ENCODE measurements at regions not wholly inside any gene's neighbourhood (a gene's known extent, or its start where the extent isn't known, plus 50 kb on each side); places are given as distances from the start of the nearest gene placed in this dataset.

- no peak for DNase-seq (ENCODE audit: low read depth)
Observed at GRCh38 chr1:209430107-209430506, 153.4 kb upstream of the CAMK1G start.

DNA sequence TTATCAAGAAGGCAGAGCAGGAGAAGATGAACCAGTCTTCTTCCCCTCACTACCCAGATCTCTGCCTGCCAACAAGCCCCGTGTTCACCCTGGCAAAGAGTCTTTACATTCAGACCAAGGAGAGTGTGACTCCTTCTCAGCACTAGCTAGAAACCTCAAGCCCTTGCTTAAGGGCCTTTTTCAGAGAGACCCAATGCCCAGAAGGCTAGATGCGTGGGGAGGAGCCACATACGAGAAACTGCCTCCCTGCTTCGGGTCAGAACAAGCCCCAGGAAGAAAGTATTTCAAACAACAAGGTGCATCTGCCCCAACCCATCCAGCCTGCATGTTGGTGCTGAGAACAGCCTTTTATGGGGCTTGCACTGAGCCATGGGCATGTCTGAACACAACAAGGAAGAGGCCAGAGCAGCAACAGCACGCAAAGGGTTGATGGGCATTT lies 152.7 kb upstream of the CAMK1G start:
- no peak for DNase-seq (ENCODE audit: low read depth)

- DNase-seq (ENCODE audit: low read depth), result no peak
Observed at GRCh38 chr1:209431402-209431801, 152.1 kb upstream of the CAMK1G start.

DNA sequence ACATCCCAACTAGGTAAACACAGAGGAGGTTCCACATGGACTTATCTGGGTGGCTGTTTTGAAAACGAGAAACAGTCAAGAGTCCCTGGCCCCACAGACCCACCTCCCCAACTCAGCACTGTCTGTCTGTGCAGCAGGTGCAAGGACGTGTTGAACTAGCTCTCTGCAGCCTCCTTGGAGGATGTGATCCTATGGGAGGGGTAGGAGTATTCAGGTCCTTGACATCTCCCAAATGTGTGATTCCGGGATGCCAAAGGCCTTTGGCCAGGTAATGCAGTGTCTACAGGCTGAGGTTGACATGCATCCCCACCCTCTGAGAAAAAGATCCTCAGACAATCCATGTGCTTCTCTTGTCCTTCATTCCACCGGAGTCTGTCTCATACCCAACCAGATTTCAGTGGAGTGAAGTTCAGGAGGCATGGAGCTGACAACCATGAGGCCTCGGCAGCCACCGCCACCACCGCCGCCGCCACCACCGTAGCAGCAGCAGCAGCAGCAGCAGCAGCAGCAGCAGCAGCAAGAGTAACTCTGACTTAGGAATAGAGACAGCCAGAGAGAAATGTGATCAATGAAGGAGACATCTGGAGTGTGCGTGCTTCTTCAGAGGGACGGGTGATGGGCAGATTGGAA lies 151.6 kb upstream of the CAMK1G start:
- DNase-seq (ENCODE audit: low read depth), result no peak

- DNase-seq (ENCODE audit: low read depth), result no peak
Observed at GRCh38 chr1:209432443-209432825, 151.1 kb upstream of the CAMK1G start.

DNA sequence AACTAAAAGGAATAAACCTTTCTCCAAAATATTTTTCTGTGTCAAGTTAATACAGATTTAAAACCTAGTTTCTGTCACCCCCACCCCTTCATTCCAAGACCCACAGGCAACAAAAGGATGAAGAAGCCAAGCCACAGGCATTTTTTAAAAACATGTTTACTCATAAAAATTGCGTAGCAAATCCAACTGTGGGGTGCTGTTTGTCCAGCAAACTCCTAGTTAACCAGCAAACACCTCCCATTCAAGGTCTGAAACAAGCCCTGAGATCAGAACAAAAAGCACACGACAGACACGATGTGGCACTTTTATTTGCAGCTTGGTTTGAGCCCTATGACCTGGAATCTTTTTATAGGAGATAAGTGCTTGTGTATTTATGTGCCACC lies 149.9 kb upstream of the CAMK1G start:
- DNase-seq (ENCODE audit: low read depth), result no peak

GRCh38 chr1:209434066-209434465 lies 149.4 kb upstream of the CAMK1G start:
- DNase-seq (ENCODE audit: low read depth), result no peak

- DNase-seq (ENCODE audit: low read depth), result no peak
Observed at GRCh38 chr1:209434631-209435217, 148.8 kb upstream of the CAMK1G start.

DNA sequence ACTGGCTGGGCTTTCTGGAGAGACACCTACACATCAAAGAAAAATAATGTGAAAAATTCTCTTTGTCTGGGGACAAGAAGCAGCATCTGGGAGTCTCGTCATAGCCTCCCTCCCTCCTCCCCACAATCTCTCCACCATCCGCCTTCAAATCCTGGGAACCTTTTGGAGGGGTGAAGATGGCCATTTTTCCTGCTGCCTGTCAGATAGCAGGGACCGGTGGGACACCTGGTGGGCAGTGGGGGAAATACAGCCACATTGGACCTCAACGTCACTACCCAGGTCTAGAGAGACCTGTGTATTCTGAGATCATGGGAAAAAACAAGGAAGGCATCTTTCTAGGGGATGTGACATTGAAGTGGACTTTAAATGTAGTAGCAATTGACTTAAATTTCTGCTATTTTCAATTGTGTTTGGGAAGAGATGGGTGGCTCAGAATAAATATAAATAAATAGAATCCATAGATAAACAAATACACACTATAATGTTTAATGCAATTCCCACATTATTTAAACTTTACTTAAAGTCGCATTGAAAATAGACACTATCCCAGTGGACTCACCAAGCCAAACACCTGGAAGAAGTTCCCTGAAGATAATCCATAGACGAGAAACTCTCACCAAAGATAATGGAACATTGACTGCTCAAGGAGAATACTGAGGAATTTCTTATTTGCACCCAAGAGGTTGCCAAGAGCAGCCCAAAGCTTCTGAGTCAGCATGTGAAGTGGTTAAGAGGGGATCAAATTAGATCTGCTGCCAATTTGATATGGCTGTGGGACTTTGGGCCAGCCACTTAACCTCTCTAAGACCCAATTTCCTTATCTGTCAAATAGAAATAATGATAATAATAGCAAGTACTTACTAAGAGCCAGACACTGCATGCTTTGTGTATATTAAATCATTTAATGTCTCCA lies 147.6 kb upstream of the CAMK1G start:
- peak; percentile 65 for DNase-seq (ENCODE audit: low read depth)

- DNase-seq (ENCODE audit: low read depth), result no peak
Observed at GRCh38 chr1:209439828-209440227, 143.7 kb upstream of the CAMK1G start.

DNA sequence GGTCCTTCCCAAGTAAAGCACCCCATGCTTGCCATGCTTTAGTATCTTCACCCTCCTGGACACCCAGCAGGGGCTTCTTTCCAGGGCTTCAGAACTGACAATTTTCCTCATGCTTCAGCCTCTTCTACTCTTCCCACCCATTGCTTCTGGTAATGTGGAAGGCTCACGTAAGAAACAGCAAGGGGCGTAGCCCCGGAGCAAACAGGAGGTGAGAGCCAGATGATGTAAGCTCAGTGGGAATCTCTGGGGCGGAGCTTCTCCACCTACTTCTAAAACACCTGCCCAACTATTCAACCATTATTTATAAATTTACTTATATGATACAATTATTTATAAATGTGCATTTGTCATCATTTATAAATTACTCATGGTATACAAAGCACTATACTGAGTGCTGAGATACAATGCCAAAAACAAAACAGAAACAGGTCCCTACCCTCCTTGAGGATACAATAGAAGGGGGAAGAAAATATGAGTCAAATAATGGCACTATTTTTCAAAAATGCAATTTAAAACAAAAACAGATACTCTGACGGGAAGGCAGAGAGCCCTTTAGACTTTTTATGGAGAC lies 140.1 kb upstream of the CAMK1G start:
- DNase-seq (ENCODE audit: low read depth), result no peak

DNA sequence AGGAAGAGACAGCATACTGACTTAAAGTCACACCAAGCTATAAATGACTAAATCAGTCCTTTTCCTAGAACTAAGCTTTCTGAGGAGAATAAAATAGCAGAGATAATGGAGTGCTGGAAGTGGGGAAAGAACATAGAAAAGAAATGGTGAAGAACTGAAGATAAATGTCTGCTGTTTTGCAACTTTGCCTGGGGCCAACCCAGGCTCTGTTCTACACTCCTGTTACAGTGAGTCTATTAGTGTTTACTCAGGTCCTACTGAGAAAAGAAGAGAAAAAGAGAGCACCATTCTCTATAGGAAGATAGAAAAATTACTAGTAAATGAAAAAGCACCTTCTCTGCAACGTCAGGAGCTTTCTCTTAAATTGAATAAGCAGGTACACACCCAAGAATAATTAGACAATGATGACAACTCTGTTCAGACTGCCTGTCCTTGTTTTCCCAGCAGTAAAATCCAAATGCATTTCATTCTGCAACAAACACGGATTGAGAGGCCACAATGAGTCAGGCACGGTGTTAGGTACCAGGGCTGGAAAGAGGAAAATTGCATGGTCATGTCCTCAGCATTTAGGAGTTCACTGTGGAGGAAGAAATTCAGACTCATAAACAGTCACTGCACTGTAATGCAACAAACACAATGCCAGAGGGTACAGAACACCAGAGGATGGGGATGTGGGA lies 139.4 kb upstream of the CAMK1G start:
- no peak for DNase-seq (ENCODE audit: low read depth)

GRCh38 chr1:209444961-209445360 lies 138.6 kb upstream of the CAMK1G start:
- no peak for DNase-seq (ENCODE audit: low read depth)

GRCh38 chr1:209445576-209445975 lies 137.9 kb upstream of the CAMK1G start:
- DNase-seq (ENCODE audit: low read depth), result no peak

DNA sequence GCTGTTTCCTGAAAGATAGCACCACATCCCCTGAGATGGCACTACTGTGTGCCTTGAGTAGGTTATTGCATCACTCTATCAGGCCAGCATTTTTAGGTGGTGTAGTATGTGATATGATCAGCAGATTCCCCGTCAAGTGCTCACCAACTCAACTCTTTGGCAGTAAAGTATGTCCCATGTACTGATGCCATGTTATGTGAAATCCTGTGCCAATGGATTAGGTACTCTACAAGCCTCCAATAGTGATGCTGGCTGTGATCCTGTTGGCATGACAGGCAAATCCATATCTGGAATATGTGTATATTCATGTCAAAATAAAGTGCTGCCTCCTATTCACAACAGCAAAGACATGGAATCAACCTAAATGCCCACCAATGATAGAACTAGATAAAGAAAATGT lies 137.2 kb upstream of the CAMK1G start:
- DNase-seq (ENCODE audit: low read depth), result no peak

DNA sequence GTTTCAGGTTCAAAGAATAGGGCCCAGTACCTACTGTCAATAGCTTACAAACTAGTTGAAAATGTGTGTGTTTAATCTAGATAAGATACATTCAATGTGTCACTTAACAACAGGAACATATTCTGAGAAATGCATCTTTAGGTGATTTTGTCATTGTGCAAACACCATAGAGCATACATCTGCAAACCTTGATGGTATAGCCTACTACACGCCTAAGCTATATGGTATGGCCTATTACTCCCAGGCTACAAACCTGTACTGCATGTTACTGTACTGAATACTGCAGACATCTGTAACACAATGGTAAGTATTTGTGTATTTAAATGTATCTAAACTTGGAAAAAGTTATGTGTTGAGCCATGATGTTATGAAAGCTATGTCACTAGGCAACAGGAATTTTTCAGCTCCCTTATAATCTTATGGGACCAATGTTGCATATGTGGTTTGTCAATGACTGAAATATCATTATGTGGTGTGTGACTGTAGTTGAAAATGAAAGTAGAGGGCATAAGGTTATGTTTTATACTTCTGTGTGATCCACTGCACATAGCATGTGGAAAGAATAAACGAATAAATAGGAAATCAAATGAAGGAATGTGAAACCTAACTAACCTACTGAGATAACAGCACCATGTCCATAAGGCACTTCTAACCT lies 129.0 kb upstream of the CAMK1G start:
- DNase-seq (ENCODE audit: low read depth), result no peak

- no peak for DNase-seq (ENCODE audit: low read depth)
Observed at GRCh38 chr1:209455145-209455544, 128.4 kb upstream of the CAMK1G start.

GRCh38 chr1:209455661-209456358 lies 127.7 kb upstream of the CAMK1G start:
- no peak for DNase-seq (ENCODE audit: low read depth)

DNA sequence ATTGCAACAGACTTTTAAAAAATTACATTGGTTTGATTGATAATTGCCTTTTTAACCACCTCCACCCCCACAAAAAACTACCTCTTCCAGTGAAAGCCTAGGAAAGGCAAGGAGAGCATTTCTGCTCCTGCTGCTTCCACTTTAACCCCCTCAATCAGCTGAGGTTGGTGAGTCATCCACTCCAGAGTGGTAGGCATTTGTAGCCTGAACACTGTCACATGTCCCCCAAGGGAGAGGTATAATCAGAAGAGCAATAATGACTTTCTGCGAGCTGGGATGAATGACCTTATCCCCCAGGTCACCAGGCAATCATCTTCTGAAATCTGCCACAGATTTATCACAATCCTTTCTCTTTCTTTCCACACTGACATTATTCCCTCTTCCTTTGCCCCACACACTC lies 126.6 kb upstream of the CAMK1G start:
- DNase-seq (ENCODE audit: low read depth), result no peak

DNA sequence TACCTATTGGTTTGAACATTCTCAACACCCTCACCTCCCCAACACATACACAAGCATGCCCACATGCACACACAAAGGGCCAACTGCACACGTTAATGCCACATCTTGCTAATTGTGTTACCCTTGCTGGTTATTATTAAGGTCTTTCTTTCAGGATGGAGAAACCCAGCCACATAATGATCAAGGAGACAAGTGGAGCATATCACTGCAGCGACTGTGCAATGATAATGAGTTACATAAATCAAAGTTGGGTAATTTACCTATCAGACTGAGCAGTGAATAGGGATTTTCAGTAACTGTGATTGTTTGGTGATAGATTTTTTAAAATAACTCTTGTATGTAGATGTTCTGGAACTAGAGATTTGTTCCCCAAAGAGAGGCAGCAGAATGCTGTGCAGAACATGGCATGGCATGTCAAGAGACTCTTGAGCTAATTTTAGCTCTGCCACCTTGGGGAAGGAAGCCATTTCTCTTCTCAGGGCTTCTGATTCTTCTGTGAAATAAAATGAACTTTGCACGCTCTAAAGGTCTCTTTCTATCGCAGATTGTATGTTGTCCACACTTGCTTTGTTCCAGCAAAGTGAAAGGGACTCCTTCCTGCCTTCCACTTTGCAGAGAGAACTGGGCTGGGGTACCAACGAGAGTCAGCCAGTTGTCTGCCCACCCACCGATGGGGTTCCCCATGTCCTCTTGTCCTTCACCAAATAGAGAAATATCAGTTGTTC lies 126.0 kb upstream of the CAMK1G start:
- no peak for DNase-seq (ENCODE audit: low read depth)
